Pancreas (tissue), 10 donors: ENCODE measurements at regions not wholly inside any gene's neighbourhood (a gene's known extent, or its start where the extent isn't known, plus 50 kb on each side); places are given as distances from the start of the nearest gene placed in this dataset.
"Not testable (repeated sequence)": the region's sequence is repeated elsewhere in the genome, so short reads cannot be mapped to it uniquely, and the experiment has no call there.

Source experiments
- ATAC-seq, 4 donors: fragments of 200-7000 bp; cut with Tn5 transposase; one replicate each; pipeline versions ENCODE4 v1.8.0 to v1.9.1; 2020; ENCODE audit warnings: mild to moderate bottlenecking in 4 of 4, moderate library complexity in 4 of 4
- DNase-seq, 6 donors: peaks; one replicate each; pipeline ENCODE4 v3.0.0-alpha.2; 2020
- FAIRE-seq: peaks from 2 replicates; lab custom pipeline; 2012; peaks lifted over from hg19 to GRCh38; lab: Jason Lieb, UNC
- H3K27ac ChIP-seq, 4 donors: fragments of 200-600 bp; sonication (generic); 1 replicate in 3 of 4; 2 replicates in 1 of 4; pipeline versions ENCODE4 v1.5.0 to v1.8.0; 2020
- H3K27me3 ChIP-seq, 4 donors: fragments of 200-600 bp; one replicate each; pipeline ENCODE4 v1.8.0; 2021
- H3K36me3 ChIP-seq, 3 donors: fragments of 200-600 bp; sonication (generic) in 1 of 3; one replicate each; pipeline versions ENCODE4 v1.5.0 to v1.8.0; 2020 to 2021
- H3K4me1 ChIP-seq, 3 donors: fragments of 200-600 bp; one replicate each; pipeline ENCODE4 v1.8.0; 2021
- H3K4me3 ChIP-seq, 4 donors: fragments of 200-600 bp; sonication (generic) in 2 of 4; one replicate each; pipeline versions ENCODE4 v1.5.0 to v1.8.0; 2020 to 2021
- H3K9me3 ChIP-seq, 4 donors: fragments of 200-600 bp; one replicate each; pipeline ENCODE4 v1.8.0; 2021
- WGBS, 2 donors: extraction: QIAGEN DNeasy Blood & Tissue Kit; methylation state at CpG; one replicate each; pipeline ENCODE4 v1.1.7; 2013; 5-methylcytosine and 5-hydroxymethylcytosine counted together
- intact Hi-C, 3 donors: fragments of 100-400 bp; cut with DNase I; formaldehyde crosslinking; loops; one replicate each; pipeline versions ENCODE4 v1.11.1 to v1.14.2; 2022
- TF ChIP-seq, protein P1 (sequence below), 4 donors: fragments of 200-600 bp; sonication (generic) in 3 of 4; IDR thresholded peaks; one replicate each; pipeline versions ENCODE4 v1.5.0 to v1.8.0; 2021; ENCODE audit warnings: antibody characterized with exemption in 4 of 4
- donor health status: healthy with polysubstance abuse.
- donor health status: DM: no; HTN: no; CAD: no; lungs with moderate emphysema.
- donor health status: DM: no; HTN: no; CAD: no.
- donor health status: control.
- donor health status: control.
- donor health status: Bipolar disorder and iron deficiency.
- donor health status: DM: yes; HTN: yes; CAD: no.
- donor health status: DM: no; HTN: no; CAD: no.
- donor health status: DM: no; HTN: no; CAD: no.
- donor health status: DM: yes; HTN: yes; CAD: no.

DNA sequence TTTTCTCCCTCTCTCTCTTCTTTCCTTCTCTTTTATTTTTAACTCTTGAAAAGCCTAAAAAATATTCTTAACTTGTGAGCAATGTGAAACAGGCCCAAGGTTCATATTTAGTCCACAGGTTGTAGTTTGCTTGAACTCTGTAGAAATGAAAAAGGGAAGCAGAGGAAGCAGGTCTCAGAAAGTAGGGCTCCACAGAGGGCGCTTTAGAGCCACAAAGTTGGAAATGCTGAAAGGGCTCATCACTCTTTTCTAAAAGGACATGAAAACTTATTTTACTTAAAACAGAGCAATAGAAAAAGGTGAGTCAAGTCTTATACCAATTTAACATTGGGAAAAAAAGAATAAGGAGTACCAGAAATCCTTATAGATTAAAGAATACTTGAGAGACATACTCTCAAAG is 247.0 kb downstream of the USP25 start:
- intact Hi-C loops = no loop called here
- no peak overlapping the region for H3K4me3 ChIP-seq
- FAIRE-seq (no peak), DNase-seq (no peak), ATAC-seq (no peak)
- H3K4me1 ChIP-seq = no peaks in the 10 kb centered on the region
- no peaks in the 10 kb centered on the region for H3K27me3 ChIP-seq
- no peaks in the 10 kb centered on the region for H3K9me3 ChIP-seq
- WGBS, 2 donors = 55 to 62% methylated on average over 1 of the region's 1 CpG
- TF ChIP-seq, protein P1, sequence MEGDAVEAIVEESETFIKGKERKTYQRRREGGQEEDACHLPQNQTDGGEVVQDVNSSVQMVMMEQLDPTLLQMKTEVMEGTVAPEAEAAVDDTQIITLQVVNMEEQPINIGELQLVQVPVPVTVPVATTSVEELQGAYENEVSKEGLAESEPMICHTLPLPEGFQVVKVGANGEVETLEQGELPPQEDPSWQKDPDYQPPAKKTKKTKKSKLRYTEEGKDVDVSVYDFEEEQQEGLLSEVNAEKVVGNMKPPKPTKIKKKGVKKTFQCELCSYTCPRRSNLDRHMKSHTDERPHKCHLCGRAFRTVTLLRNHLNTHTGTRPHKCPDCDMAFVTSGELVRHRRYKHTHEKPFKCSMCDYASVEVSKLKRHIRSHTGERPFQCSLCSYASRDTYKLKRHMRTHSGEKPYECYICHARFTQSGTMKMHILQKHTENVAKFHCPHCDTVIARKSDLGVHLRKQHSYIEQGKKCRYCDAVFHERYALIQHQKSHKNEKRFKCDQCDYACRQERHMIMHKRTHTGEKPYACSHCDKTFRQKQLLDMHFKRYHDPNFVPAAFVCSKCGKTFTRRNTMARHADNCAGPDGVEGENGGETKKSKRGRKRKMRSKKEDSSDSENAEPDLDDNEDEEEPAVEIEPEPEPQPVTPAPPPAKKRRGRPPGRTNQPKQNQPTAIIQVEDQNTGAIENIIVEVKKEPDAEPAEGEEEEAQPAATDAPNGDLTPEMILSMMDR (IDR thresholded peaks at IDR 0.05) = no peak
- no peak overlapping the region for H3K27ac ChIP-seq
- H3K36me3 ChIP-seq = no peaks in the 10 kb centered on the region

DNA sequence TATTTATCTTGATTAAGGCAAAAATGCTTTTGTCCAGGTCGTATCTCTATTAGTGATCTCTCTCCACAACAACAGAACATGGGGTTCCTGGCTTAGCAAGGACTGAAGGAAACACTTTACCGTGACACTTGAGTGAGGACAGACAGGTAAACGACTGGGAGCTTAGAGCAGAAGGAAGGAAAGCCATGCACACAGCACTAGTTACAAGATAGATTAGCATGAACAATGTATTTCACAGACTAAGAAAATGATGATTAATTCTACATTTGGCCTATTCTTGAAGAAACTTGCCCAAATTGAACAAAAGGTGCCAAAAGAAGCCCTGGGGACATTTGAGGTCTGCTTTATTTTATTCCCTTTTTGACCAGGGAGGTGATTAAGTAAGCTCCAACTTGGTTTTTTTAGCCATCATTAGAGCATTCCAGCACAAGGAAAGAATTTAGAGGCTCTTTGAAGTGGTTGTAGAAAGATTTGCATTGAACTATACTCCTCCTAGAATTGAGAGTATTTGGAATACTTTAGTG is 248.5 kb downstream of the USP25 start:
- H3K4me3 ChIP-seq = no peak overlapping the region
- FAIRE-seq (no peak), ATAC-seq (peak in 1 of 4 donors; percentile 43), DNase-seq (no peak)
- 12 to 24% methylated on average over 3 of the region's 3 CpGs for whole genome bisulfite sequencing, 2 donors
- H3K9me3 ChIP-seq = no peaks in the 10 kb centered on the region
- TF ChIP-seq, protein P1 (IDR thresholded peaks at IDR 0.05) = no peak
- no peaks in the 10 kb centered on the region for H3K27me3 ChIP-seq
- intact Hi-C loops = no loop called here
- H3K36me3 ChIP-seq = no peaks in the 10 kb centered on the region
- no peak overlapping the region for H3K27ac ChIP-seq
- H3K4me1 ChIP-seq = no peaks in the 10 kb centered on the region

DNA sequence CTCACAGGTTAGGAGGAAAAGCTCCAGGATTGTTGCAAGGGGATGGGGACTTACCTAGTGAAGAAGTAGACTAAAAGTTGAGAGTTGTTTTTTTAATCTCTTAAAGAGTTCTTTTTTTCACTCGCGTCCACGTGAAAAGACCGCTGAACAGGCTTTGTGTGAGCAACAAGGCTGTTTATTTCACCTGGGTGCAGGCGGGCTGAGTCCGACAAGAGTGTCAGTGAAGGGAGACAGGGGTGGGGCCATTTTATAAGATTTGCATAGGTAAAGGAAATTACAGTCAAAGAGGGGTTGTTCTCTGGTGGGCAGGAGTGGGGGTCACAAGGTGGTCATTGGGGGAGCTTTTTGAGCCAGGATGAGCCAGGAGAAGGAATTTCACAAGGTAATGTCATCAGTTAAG is 249.7 kb downstream of the USP25 start:
- DNase-seq, H3K27me3 ChIP-seq, H3K4me1 ChIP-seq, H3K9me3 ChIP-seq, intact Hi-C loops, H3K36me3 ChIP-seq, H3K4me3 ChIP-seq, H3K27ac ChIP-seq, ATAC-seq, FAIRE-seq: not testable (repeated sequence)
- WGBS, 2 donors = 90 to 96% methylated on average over 6 of the region's 6 CpGs

DNA sequence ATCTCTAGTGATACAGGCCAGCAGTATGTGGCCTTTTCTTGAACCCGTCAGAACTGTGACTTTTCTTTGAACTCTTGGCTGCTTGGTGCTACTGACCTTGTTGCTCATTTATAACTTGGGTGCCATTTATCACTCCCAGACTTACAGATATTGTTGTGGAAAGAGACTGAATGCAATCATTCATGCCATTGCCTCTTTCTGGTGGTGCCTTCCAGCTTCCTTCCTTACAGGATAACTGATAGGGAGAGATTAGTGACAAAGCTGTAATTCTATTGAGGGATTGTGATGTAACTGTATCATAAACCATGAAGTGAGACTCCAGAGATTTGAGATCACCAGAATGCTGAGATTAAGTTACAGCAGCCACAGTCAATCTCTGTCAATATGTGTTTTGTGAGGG is 256.5 kb downstream of the USP25 start:
- no peak overlapping the region for H3K4me3 ChIP-seq
- TF ChIP-seq, protein P1 (IDR thresholded peaks at IDR 0.05) = no peak
- no peaks in the 10 kb centered on the region for H3K4me1 ChIP-seq
- no peak overlapping the region for H3K27ac ChIP-seq
- no peak for DNase-seq
- H3K36me3 ChIP-seq = no peaks in the 10 kb centered on the region
- no peak for FAIRE-seq
- WGBS, 2 donors = 0 to 9% methylated on average over 1 of the region's 1 CpG
- no peak for ATAC-seq
- intact Hi-C loops = no loop called here
- H3K9me3 ChIP-seq = no peaks in the 10 kb centered on the region
- no peaks in the 10 kb centered on the region for H3K27me3 ChIP-seq

DNA sequence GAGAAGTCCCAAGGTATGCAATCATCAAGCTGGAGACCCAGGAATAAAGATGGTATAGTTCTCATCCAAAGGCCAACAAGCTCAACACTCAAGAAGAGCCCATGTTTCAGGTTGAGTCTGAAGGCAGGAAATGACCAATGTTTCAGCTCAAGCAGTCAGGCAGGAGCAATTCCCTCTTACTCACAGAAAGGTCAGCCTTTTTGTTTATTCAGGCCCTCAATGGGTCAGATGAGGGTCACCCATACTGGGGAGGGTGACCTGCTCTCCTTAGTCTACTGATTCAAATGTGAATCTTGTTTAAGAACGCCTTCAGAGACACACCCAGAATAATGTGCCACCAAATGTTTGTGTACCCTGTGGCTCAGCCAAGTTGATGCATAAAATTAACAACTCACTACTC is 262.4 kb downstream of the USP25 start:
- Histone ChIP-seq H3K27ac (no peak overlapping the region), H3K9me3 (no peaks in the 10 kb centered on the region), H3K4me3 (no peak overlapping the region), H3K36me3 (no peaks in the 10 kb centered on the region), H3K4me1 (no peaks in the 10 kb centered on the region), H3K27me3 (no peaks in the 10 kb centered on the region)
- DNase-seq (no peak), FAIRE-seq (no peak), ATAC-seq (no peak)
- 43 to 57% methylated on average over 1 of the region's 1 CpG for WGBS, 2 donors
- intact Hi-C loops = no loop called here
- TF ChIP-seq, protein P1 (IDR thresholded peaks at IDR 0.05) = no peak
